Activated B cell treated with CpG ODN at 0.5 μM for 24 hours (primary cell): ENCODE measurements at regions not wholly inside any gene's neighbourhood (a gene's known extent, or its start where the extent isn't known, plus 50 kb on each side); places are given as distances from the start of the nearest gene placed in this dataset.

Experiments
- ATAC-seq: fragments of 200-7000 bp; cut with Tn5 transposase; one replicate; pipeline ENCODE4 v1.10.0; 2021; ENCODE audit warnings: low read depth, mild to moderate bottlenecking, moderate library complexity
- CTCF ChIA-PET: fragments of 350-600 bp; sonication (Branson Sonifier 250); formaldehyde crosslinking; loops from one replicate; lab custom pipeline; 2021; ENCODE audit warnings: antibody characterized with exemption; lab: Charles Lee
- POLR2A ChIA-PET: fragments of 350-600 bp; sonication (Branson Sonifier 250); formaldehyde crosslinking; loops from one replicate; lab custom pipeline; 2021; ENCODE audit warnings: antibody characterized with exemption; lab: Charles Lee
- DNase-seq: peaks from one replicate; pipeline ENCODE4 v3.0.0; 2022
- H3K27ac Mint-ChIP-seq: one replicate; pipeline ENCODE4 v1.8.0; 2020; ENCODE audit warnings: mixed read lengths
- H3K27me3 Mint-ChIP-seq: one replicate; pipeline ENCODE4 v1.8.0; 2021; ENCODE audit warnings: mixed read lengths
- H3K36me3 Mint-ChIP-seq: one replicate; pipeline ENCODE4 v1.8.0; 2021; ENCODE audit warnings: low read depth, mixed read lengths
- H3K4me1 Mint-ChIP-seq: one replicate; pipeline ENCODE4 v1.8.0; 2021; ENCODE audit warnings: mixed read lengths
- H3K4me3 Mint-ChIP-seq: one replicate; pipeline ENCODE4 v1.8.0; 2020; ENCODE audit warnings: mild to moderate bottlenecking, mixed read lengths
- H3K9me3 Mint-ChIP-seq: one replicate; pipeline ENCODE4 v1.8.0; 2020; ENCODE audit warnings: mixed read lengths
- intact Hi-C: fragments of 100-400 bp; cut with micrococcal nuclease; formaldehyde crosslinking; loops from one replicate; pipeline ENCODE4 v1.15.1; 2024
- TF ChIP-seq, protein P1 (sequence below): fragments of 200-600 bp; IDR thresholded peaks from one replicate; pipeline ENCODE4 v1.8.0; 2022; ENCODE audit warnings: antibody characterized with exemption, mild to moderate bottlenecking

DNA sequence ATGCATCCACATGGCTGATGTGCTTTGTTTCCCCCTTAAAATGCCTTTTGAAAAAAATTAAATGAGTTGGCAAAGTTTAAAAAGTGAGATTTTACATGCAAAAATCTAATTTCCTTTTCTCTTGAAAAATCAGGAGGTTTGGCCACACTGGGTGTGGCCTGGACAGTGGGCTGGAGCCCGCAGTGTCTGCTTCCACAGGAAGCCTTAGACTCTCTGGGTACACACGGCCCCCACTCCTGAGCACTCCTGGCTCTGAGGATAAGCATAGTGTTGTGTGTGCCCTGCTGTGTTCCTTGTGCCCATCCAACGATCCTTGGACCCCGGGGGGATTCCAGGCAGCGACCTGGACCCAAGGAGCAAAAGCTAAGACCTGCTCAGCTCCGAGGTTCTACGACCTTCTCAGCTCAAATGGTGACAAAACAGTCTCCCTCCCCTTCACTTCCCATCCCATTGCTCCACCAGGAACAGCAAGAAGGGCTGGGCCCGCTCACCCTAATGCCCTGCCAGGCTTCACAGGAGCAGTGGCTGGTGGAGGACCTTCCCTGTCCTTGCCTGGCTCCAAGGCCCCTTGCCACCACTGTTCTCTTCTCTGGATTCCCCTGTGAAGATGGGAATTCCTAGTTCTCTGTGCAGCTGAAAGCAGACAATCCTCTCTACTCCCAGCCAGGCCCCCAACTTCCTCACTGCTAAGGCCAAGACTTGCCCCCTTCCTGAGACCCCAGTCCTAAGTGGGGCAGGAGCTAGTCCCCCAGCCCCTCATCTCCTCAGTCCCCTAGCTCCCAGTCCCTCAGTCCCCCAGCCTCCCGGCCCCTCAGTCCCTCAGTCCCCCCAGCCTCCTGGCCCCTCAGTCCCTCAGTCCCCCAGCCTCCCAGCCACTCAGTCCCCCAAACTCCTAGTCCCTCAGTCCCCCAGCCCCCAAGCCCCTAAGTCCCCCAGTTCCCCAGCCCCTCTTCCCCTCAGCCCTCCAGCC is 395.8 kb downstream of the PTPRU start:
- TF ChIP-seq, protein P1, sequence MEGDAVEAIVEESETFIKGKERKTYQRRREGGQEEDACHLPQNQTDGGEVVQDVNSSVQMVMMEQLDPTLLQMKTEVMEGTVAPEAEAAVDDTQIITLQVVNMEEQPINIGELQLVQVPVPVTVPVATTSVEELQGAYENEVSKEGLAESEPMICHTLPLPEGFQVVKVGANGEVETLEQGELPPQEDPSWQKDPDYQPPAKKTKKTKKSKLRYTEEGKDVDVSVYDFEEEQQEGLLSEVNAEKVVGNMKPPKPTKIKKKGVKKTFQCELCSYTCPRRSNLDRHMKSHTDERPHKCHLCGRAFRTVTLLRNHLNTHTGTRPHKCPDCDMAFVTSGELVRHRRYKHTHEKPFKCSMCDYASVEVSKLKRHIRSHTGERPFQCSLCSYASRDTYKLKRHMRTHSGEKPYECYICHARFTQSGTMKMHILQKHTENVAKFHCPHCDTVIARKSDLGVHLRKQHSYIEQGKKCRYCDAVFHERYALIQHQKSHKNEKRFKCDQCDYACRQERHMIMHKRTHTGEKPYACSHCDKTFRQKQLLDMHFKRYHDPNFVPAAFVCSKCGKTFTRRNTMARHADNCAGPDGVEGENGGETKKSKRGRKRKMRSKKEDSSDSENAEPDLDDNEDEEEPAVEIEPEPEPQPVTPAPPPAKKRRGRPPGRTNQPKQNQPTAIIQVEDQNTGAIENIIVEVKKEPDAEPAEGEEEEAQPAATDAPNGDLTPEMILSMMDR, result no peak
- no peak for ATAC-seq
- H3K27ac Mint-ChIP-seq, result no peak overlapping the region
- peaks cover 2% of the 10 kb centered on the region for H3K9me3 Mint-ChIP-seq
- H3K27me3 Mint-ChIP-seq, result peaks cover 12% of the 10 kb centered on the region
- H3K36me3 Mint-ChIP-seq, result no peaks in the 10 kb centered on the region
- DNase-seq, result no peak
- H3K4me3 Mint-ChIP-seq, result no peak overlapping the region
- POLR2A ChIA-PET, result no interaction called here
- CTCF ChIA-PET, result no interaction called here
- no peaks in the 10 kb centered on the region for H3K4me1 Mint-ChIP-seq
- intact Hi-C loops, result no loop called here

DNA sequence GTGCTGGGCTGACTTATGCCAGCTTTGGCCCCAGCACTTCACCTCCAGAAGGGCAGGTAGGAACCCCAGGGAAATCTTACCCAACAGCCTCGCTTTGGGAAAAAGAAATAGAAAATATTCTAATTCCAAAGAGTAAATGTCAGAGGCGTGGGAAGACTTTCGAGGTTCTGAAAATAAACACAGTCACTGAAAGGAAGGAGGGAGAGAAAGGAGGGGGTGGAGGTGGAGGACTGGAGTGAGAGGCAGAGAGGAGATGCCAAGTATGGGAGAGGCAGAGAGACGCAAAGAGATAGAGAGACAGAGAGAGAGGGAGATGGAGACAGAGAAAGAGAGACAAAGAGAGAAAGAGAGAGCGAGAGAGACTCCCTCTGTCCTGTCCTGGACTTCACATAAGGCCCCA is 395.0 kb downstream of the PTPRU start:
- DNase-seq (no peak), ATAC-seq (no peak)
- TF ChIP-seq, protein P1, result no peak
- intact Hi-C loops, result no loop called here
- Mint-ChIP-seq H3K4me3 (no peak overlapping the region), H3K4me1 (no peaks in the 10 kb centered on the region), H3K36me3 (no peaks in the 10 kb centered on the region), H3K27me3 (peaks cover 14% of the 10 kb centered on the region), H3K9me3 (peaks cover 4% of the 10 kb centered on the region), H3K27ac (no peak overlapping the region)
- CTCF ChIA-PET, result no interaction called here
- POLR2A ChIA-PET, result no interaction called here

DNA sequence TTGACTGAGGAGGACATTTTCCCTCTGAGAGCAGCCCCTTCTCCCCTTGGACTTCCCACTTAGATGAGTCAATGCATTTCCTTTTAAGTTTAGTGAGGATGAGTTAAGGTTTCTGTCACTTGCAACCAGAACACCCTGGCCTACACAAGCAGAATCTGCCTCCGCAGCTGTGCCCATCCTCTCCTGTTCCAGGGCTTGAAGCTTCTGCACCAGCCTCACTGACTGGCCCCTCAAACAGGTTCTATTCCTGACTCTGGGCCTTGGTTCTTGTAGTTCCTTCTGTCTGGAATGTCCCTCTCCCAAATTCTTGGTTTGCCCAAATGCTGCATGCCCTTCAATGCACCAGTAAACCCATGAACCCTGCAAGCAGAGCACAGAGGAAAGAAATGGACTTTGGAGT is 394.4 kb downstream of the PTPRU start:
- ATAC-seq, result no peak
- TF ChIP-seq, protein P1, result no peak
- Mint-ChIP-seq H3K4me1 (no peaks in the 10 kb centered on the region), H3K27ac (no peak overlapping the region), H3K4me3 (no peak overlapping the region), H3K9me3 (peaks cover 4% of the 10 kb centered on the region), H3K27me3 (peaks cover 12% of the 10 kb centered on the region), H3K36me3 (no peaks in the 10 kb centered on the region)
- intact Hi-C loops, result no loop called here
- ChIA-PET POLR2A (no interaction called here), CTCF (no interaction called here)
- no peak for DNase-seq

DNA sequence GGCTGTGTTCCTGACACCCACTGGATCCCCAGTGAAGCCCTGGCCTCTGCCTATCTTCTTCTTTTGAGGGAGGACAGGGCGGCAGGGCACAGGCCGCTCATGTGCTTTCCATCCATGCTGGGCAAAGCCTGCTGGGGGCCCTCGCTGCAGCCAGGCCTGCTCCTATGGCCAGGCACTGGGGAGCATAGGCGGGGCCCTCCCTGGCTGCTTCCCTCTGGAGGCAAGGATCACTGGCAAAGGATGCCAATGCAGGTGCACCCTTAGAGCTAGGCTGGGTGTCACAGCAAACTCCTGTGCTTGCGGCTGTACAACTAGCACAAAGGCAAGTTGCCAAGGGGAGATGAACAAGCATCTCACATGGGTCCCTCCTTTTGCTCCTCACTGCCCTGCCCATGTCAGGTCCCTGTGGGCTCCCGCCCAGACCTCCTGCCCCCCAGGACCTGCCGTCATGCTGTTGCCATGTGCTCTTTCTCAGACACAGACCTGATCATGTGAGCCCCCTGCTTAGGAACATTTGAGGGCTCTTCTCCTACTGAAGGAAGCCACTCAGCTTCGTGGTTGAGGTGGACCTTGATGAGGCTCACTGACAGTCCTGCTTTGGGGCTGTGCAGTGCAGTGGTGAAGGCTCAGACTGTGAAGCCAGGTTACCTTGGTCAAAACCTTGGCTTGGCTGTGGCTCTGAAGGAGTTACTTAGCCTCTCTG is 393.6 kb downstream of the PTPRU start:
- Mint-ChIP-seq H3K4me3 (no peak overlapping the region), H3K27ac (no peak overlapping the region), H3K4me1 (no peaks in the 10 kb centered on the region), H3K36me3 (no peaks in the 10 kb centered on the region), H3K9me3 (peaks cover 4% of the 10 kb centered on the region), H3K27me3 (peaks cover 8% of the 10 kb centered on the region)
- ChIA-PET POLR2A (no interaction called here), CTCF (no interaction called here)
- ATAC-seq (no peak), DNase-seq (no peak)
- intact Hi-C loops, result no loop called here
- TF ChIP-seq, protein P1, result no peak

DNA sequence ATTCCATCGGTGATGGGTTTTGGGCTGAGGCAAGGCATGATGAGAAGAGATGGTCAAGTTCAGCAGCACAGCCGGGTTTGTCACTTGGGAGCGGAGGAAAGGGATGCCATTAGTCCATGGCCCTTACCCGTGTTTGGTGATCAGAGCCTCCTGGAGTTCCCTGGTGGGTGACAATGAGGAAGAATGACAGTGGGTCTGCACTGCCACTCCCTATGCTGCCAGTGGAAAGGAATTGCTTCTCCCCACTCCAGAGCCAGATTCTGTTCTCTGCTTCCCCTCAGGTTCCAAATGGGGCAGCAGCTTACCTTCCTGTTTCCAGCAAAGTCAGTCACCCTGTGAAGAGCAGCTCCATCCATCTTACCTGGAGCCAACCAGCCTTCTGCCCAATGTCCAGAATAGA is 393.1 kb downstream of the PTPRU start:
- TF ChIP-seq, protein P1, result no peak
- ATAC-seq (no peak), DNase-seq (no peak)
- POLR2A ChIA-PET, result no interaction called here
- Mint-ChIP-seq H3K27ac (no peak overlapping the region), H3K9me3 (peaks cover 4% of the 10 kb centered on the region), H3K36me3 (no peaks in the 10 kb centered on the region), H3K4me3 (no peak overlapping the region), H3K4me1 (no peaks in the 10 kb centered on the region), H3K27me3 (peaks cover 13% of the 10 kb centered on the region)
- CTCF ChIA-PET, result no interaction called here
- intact Hi-C loops, result no loop called here
